IPS-11a (cell line): ENCODE measurements at regions not wholly inside any gene's neighbourhood (a gene's known extent, or its start where the extent isn't known, plus 50 kb on each side); places are given as distances from the start of the nearest gene placed in this dataset.
"Not testable (repeated sequence)": the region's sequence is repeated elsewhere in the genome, so short reads cannot be mapped to it uniquely, and the experiment has no call there.

ENCODE experiments used
- H3K4me3 ChIP-seq: one replicate; pipeline ENCODE4 v1.5.1; 2013; ENCODE audit warnings: low read depth, low read length, control low read depth

GRCh38 chr5:25570067-25570583, 925.3 kb upstream of the CDH10 start:
- H3K4me3 ChIP-seq = no peak overlapping the region

- no peak overlapping the region for H3K4me3 ChIP-seq
These were observed 924.3 kb upstream of the CDH10 start for GRCh38 chr5:25568989-25569625.

DNA sequence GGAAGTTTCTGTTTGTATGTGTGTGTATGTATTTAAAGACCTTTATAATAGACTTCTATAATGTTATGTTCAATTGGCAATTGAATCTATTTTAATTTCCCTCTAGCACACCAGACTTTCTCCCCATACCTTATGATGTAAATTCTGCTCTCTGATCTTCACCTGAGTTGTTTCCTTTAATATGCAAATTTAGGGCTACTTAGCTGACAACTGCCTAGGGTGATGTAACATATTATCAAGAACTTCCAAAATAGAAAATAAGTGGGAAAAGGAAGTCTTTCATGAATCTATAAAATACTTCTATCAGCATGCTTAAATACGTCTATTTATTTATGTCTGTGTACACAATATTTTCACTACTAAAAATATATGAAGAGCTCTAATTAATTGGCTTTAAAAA, 923.5 kb upstream of the CDH10 start:
- no peak overlapping the region for H3K4me3 ChIP-seq

DNA sequence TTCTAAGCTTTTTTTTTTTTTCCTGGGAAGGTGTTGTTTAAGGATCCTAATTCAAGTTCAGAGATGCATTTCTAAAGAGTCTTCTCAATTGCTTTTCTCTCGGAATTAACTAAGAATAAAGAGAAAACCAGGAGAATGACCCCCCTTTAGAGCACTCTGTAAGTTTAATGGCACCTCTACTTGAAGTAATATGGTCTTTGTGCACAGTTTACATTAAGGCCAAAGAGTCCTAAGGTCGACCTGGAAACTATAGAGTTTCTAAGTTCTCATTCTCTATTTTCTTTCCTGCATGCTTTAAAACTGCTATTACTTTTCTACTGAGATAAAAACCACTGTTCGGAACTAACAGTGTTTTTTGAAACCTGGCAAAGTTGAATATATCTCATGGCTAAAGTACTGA, 923.1 kb upstream of the CDH10 start:
- no peak overlapping the region for H3K4me3 ChIP-seq

DNA sequence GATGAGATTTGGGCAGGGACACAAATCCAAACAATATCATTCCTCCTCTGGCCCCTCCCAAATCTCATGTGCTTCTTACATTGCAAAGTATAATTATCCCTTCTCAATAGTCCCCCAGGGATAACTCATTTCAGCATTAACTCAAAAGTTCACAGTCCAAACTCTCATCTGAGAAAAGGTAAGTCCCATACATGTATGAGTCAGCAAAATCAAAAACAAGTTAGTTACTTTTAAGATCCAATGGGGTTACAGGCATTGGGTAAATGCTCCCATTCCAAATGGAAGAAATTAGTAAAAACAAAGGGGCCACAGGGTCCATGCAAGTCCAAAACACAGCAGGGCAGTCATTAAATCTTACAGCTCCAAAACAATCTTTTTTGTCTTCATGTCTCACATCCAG, 917.9 kb upstream of the CDH10 start:
- no peak overlapping the region for H3K4me3 ChIP-seq

DNA sequence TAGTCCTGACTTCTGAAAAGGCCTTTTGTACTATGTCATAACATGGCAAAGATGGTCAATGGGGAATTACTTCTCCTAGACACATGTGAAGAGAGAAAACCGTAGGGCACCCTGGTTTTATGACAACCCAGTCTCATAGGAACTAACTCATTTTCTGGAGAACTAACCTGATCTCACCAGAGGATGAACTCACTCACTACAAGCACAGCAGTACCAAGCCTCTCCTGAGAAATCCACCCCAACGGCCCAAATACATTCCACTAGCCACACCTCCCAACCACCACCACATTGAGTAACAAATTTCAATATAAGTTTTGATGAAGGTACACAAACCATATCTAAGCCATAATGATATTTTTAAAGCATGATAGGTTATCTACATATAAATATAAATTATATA, 909.3 kb upstream of the CDH10 start:
- no peak overlapping the region for H3K4me3 ChIP-seq

GRCh38 chr5:25552871-25553481, 908.2 kb upstream of the CDH10 start:
- no peak overlapping the region for H3K4me3 ChIP-seq

GRCh38 chr5:25550793-25551192, 906.0 kb upstream of the CDH10 start:
- H3K4me3 ChIP-seq = no peak overlapping the region

- no peak overlapping the region for H3K4me3 ChIP-seq
These were observed 900.0 kb upstream of the CDH10 start for GRCh38 chr5:25544652-25545249.

DNA sequence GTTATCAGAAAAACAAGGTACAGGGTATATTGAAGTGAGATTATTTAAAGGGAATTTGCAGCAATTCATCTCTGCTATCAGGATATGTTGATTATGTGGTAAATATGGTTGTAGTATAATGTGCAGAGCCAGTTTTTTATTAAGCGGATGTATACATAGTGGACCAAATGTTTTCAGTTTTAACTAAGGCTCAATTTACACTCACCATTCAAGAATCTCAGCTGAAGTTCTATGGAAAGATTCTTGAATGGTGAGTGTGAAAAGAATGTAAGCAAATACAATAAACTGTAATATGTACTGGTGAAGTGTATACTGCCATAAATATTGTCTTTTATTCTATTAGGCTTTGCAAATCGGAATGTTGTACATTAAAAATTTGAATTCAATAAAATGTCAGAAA, 895.9 kb upstream of the CDH10 start:
- no peak overlapping the region for H3K4me3 ChIP-seq

GRCh38 chr5:25539536-25539935, 894.8 kb upstream of the CDH10 start:
- H3K4me3 ChIP-seq = no peak overlapping the region

GRCh38 chr5:25536461-25536860, 891.7 kb upstream of the CDH10 start:
- H3K4me3 ChIP-seq = not testable (repeated sequence)

DNA sequence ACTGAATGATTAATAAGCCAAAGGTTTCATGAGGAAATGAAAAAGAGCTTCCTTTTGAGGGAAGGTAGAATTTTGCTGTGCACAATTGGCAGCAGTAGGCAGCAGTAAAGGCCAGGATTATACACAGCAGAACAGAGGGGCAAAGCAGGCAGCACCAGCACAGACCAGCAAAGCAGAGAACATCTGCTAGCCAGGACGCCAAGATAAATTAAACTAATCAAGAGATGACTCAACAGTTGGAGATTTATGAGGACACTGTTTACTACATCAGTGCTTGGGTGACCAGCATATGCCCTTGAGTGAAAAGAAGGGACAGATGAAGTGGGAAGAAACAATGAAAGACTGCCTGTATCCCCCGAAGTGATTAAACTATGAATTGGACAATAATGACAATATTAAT, 871.4 kb upstream of the CDH10 start:
- H3K4me3 ChIP-seq = no peak overlapping the region

- H3K4me3 ChIP-seq = no peak overlapping the region
These were observed 870.7 kb upstream of the CDH10 start for GRCh38 chr5:25515525-25515924.

DNA sequence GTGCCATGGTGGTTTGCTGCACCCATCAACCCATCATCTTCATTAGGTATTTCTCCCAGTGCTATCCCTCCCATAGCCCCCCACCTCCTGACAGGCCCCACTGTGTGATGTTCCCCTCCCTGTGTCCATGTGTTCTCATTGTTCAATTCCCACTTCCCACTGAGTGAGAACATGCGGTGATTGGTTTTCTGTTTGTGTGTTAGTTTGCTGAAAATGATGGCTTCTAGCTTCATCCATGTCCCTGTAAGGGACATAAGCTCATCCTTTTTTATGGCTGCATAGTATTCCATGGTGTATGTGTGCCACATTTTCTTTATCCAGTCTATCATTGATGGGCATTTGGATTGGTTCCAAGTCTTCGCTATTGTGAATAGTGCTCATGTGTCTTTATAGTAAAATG, 865.9 kb upstream of the CDH10 start:
- not testable (repeated sequence) for H3K4me3 ChIP-seq

- not testable (repeated sequence) for H3K4me3 ChIP-seq
These were observed 863.2 kb upstream of the CDH10 start for GRCh38 chr5:25508011-25508410.

DNA sequence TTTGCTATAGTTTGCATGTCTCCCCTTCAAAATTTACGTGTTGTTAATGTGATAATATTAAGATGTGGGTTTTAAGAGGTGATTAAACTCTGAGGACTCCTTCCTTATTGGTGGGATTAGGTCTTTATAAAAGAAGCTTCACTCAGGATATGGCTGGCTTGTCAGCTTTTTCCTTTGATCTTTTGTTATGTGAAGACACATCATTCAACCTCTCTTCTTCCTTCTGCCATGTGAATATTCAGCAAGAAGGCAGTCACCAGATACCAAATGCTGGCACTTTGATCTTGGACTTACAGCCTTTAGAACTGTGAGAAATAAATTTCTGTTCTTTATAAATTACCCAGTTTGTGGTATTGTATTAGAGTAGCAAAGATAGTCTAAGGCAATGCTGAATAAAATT, 855.9 kb upstream of the CDH10 start:
- H3K4me3 ChIP-seq = no peak overlapping the region

DNA sequence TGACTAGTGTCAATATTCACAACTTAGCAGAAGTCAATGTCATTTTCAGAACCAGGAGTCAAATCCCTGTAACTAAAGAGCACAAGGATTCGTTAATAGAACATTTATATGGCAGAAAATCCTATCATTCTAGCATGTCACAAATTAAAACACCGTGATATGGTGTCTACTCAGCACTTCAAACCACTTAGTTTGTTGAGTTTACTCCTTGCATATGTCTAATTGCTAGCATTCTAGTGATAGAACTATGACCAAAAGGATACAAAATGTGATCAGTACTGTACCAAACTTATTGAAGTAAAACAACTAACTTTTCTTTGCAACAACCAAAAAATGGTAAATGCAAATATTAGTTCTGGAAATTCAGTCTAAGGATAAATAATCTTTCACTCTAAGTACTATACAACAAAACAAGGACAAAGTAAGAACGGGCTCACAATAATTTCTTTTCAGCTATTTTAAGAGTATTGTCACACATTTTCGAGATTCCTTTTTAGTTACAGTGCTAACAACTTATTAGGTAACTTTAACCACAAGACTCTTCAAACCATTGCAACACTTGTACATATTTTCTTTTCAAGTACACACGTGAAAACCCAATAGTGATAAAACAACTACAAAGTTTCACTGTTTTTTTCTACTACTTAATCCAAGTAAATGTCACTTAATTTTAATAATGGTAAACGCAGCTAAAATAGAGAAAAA, 845.2 kb upstream of the CDH10 start:
- H3K4me3 ChIP-seq = no peak overlapping the region

- no peak overlapping the region for H3K4me3 ChIP-seq
These were observed 843.3 kb upstream of the CDH10 start for GRCh38 chr5:25488119-25488518.

DNA sequence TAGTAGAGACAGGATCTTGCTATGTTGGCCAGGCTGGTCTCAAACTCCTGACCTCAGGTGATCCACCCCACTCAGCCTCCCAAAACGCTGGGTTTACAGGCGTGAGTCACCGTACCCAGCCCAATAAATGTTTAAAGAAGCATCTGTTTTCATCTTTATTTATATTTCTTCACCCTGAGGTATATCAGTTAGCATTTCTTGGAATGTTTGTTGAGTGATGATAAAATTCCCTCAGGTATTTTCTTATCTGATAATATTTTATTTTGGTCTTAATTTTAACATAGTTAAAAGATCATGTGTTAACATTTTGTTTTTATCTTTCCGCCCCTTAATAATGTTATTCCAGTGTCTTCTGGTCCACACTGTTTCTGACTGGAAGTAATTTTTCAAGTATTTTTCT, 839.6 kb upstream of the CDH10 start:
- H3K4me3 ChIP-seq = no peak overlapping the region

DNA sequence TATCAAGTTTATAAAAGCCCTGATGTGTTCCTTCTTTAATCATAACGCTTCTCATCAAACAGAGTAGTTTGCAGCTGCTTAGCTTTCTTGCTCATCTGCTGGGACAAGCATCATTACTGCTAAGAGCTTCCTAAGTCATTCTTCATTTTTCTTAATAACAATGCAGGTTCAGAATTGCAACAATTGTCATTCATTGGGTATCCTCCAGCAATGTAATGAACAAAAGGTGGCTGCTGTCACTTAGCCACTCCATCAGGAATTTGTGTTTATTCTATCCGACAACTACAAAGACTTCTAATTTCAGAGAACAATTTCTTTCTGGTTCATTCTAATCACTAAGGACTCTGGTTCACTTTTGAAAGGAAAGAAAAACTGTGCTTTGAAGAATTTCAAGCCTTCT, 836.7 kb upstream of the CDH10 start:
- no peak overlapping the region for H3K4me3 ChIP-seq

- no peak overlapping the region for H3K4me3 ChIP-seq
These were observed 814.3 kb upstream of the CDH10 start for GRCh38 chr5:25459082-25459481.
